ENCODE measurements at regions not wholly inside any gene's neighbourhood (a gene's known extent, or its start where the extent isn't known, plus 50 kb on each side); places are given as distances from the start of the nearest gene placed in this dataset.
"Not testable (repeated sequence)": the region's sequence is repeated elsewhere in the genome, so short reads cannot be mapped to it uniquely, and the experiment has no call there.

GRCh38 chr10:30690948-30691638 is 61.5 kb upstream of the LYZL2 start:
- not testable (repeated sequence) for TF ChIP-seq CTCF, POLR2A (IDR thresholded peaks at IDR 0.05)
